Fibroblast of skin of scalp (primary cell): ENCODE measurements at regions not wholly inside any gene's neighbourhood (a gene's known extent, or its start where the extent isn't known, plus 50 kb on each side); places are given as distances from the start of the nearest gene placed in this dataset.
"Not testable (repeated sequence)": the region's sequence is repeated elsewhere in the genome, so short reads cannot be mapped to it uniquely, and the experiment has no call there.

Experiments used
- DNase-seq: peaks from one replicate; pipeline ENCODE4 v3.0.0-alpha.2; 2013

- no peak for DNase-seq
Observed at GRCh38 chr10:36443233-36443632, 682.2 kb upstream of the ANKRD30A start.

DNA sequence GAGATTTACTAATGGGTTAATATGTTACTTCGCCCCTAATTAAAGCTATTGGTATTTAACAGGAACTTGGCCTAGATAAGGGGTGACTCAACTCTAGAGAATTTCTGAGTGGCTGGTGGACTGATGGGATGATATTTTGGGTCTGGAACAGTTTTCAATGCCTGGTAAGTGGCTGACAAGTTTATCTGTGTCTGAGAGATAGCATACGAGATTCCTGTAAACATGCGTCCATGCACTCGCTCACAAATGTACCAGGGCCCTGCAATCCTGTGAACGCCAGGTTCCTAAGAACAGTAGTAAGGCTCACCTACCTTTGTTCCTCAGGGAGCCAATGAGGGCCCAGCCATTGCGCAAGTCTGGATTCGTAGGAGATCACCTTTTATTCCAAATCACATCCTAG is 683.8 kb upstream of the ANKRD30A start:
- DNase-seq, result no peak

- no peak for DNase-seq
Observed at GRCh38 chr10:36440539-36440938, 684.9 kb upstream of the ANKRD30A start.

DNA sequence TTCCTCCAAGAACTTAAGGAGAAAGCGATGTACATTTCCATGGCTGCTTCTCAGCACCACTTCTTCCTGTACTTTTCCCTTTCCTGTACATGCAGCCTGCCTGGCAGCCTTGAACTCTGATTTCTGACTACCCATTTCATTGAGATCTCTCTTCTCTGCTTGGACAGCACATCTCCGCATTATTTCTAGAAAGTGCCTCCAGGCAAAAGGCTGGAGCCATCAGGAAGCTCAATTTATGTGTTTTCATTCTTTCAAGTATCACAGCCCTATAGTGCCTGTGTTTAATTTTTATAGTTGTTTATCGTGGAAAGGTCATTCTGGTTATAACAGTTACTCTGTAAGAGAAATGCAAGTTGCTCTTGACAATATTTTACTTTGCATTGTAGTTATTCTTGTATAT is 688.0 kb upstream of the ANKRD30A start:
- no peak for DNase-seq

DNA sequence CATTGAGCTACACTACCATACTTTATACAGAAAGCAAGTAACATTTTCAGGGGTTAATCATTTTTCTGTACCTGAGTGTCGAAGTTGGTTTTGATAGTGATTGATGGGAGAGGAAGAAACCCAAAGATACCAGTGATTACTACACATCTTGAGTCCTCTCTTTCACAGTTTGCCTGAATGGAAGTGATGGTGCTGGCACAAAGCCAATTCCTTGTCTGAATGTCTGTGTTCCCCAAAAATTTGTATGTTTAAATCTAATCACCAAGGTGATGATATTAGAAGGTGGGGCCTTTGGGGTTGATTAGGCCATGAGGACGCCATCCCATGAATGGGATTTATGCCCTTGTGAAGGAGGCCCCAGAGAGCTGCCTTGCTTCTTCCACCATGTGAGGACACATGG is 696.9 kb upstream of the ANKRD30A start:
- DNase-seq, result no peak

DNA sequence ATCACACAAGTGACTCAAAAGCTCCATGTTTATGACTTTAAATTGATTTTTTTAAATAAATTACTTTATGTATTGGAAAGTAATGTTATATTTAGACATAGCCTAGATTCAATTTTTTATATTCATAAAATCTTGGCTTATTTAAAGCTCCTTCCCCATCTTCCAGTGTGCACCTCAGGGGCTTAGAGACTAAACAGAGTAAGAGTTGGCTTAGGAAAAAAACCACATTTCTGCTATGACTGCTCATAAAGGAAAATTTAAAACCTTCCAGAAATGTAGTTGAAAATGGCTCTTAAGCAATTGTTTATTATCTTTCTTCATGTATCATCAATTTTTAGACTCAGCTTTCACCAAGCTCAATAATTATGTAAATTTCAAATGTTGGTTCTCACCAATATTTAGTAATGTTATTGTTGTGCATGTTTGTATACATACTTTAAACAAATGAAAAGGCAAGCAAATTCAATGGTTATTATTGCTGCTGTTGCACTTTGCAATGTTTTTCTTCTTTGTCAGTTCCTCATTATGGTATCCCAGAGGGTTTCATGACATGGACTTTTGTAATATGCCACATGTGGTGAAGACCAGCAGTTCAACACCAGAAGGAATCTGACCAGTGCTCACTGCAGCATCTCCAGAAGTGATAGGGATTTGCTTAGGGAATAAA is 700.1 kb upstream of the ANKRD30A start:
- DNase-seq, result peak; percentile 11

DNA sequence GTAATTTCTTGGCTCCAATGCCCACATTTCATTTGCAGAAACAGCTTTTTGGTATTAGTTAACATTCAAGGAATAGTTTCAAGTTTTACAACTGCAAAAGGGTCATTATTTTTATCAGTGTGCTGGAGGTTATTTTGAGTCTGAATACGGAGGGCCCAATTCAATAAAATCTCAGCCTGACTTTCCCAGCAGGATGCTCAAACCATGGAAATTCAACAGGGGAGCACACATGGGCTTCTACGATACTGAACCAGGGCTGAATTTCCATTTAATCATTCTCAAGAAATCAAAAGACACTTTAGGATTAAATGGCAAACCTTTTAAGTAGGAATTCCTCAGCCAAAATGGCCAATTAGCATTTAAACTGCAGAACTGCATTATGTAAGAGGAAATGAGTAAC is 700.9 kb upstream of the ANKRD30A start:
- DNase-seq, result no peak

DNA sequence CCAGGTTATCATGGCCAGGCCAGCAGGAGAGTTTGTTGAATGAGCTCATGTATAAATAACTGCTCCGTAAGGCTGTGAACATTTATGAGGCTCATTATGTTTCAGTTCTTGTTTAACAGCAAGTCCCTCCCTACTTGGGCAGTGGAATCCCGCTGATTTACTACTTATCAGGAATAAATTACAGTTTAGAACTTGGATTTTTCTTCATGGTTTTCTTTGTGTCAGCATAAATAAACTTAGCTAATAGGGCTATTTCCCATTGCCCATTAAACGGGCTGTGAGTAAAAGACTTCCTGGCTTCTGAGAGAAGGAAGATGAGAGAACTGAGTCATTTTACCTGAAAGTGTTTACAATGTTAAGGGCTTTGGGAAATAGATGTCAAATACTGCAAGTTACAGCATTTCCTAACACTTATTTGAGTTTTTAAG is 701.6 kb upstream of the ANKRD30A start:
- DNase-seq, result no peak

- DNase-seq, result no peak
Observed at GRCh38 chr10:36421992-36422391, 703.4 kb upstream of the ANKRD30A start.

DNA sequence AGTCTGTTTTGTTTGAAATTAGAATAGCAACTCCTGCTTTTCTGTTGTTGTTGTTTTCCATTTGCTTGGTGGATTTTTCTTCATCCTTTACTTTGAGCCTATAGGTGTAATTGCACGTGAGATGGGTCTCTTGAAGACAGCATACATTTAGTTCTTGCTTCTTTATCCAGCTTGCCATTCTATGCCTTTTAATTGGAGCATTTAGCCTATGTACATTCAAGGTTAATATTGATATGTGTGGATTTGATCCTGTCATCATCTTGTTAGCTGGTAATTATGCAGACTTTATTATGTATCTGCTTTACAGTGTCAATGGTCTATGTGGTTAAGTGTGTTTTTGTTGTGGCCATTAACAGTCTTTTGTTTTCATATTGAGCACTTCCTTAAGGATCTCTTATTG is 708.9 kb upstream of the ANKRD30A start:
- no peak for DNase-seq

DNA sequence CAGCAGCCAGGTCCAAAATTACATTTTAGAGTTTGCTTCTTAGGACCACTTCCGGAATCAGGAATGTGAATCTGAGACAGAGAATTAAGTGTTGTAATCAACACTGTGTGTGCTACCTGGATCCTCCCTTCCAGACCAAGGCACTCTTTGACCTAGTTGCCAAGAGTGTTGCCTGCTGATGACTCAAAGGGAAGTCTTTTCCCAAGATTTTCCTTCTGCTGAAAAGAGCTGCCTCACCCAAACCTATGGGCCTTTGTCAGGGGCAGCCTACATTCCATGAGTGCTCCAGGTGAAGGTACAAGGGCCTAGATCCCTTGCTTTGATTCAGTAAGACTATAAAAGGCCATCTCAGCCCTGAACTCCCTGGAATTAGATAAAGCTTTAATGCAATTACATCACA is 712.5 kb upstream of the ANKRD30A start:
- DNase-seq, result no peak

- DNase-seq, result not testable (repeated sequence)
Observed at GRCh38 chr10:36400238-36400637, 725.2 kb upstream of the ANKRD30A start.

DNA sequence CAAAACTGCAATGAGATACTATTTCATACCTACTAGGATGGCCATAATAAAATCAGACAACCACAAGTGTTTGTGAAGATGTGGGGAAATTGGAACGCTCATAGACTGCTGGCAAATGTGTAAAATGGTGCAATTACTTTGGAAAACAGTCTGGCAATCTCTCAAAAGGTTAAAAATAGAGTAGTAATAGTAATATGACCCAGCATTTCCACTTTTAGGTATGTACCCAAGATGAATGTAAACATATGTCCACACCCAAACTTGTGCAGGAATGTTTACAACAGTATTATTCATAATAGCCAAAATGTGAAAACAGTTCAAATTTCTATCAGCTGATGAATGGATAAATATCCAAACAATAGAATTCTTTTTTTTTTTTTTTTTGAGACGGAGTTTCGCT is 731.6 kb upstream of the ANKRD30A start:
- DNase-seq, result no peak

DNA sequence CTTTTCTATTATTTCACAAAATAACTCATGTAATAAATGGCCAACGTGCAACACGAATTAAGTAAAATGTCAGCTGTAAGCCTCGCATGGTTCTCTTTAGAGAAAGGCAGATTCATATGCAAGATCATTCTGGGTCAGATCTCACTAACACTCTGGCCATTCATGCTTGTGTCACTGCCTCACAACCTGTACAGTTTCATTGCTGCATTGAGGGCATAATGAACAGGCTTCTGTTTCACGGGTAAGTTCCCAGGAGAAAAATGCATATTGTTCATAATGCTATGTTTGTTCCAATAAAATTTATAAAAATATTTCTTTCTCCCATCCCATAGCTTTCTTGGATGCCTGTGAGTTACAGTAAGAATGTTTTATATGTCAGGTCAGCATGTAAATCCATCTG is 734.0 kb upstream of the ANKRD30A start:
- no peak for DNase-seq

- DNase-seq, result no peak
Observed at GRCh38 chr10:36390221-36390620, 735.2 kb upstream of the ANKRD30A start.

GRCh38 chr10:36388166-36388565 is 737.2 kb upstream of the ANKRD30A start:
- DNase-seq, result no peak

GRCh38 chr10:36385693-36386092 is 739.7 kb upstream of the ANKRD30A start:
- no peak for DNase-seq

DNA sequence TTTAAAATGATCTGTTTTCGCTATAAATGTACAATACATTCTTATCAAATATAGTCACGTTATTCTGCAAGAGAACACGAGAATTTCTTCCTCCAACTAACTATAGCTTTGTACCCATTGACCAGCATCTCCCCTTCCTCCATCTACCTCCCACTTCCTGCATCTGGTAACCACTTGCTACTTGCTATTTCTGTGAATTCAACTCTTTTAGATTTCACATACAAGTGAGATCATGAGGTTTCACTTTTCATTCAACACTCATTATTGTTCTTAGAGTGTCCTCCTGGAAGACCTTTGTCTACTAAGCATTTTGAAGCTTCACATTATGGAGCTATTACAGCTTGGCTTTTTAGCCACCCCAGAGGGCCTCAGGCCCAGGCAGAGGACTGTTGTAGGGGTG is 741.3 kb upstream of the FZD8 start:
- DNase-seq, result no peak

- no peak for DNase-seq
Observed at GRCh38 chr10:36381748-36382147, 739.7 kb upstream of the FZD8 start.

- no peak for DNase-seq
Observed at GRCh38 chr10:36380538-36380937, 738.4 kb upstream of the FZD8 start.

- DNase-seq, result no peak
Observed at GRCh38 chr10:36375107-36375506, 733.0 kb upstream of the FZD8 start.

DNA sequence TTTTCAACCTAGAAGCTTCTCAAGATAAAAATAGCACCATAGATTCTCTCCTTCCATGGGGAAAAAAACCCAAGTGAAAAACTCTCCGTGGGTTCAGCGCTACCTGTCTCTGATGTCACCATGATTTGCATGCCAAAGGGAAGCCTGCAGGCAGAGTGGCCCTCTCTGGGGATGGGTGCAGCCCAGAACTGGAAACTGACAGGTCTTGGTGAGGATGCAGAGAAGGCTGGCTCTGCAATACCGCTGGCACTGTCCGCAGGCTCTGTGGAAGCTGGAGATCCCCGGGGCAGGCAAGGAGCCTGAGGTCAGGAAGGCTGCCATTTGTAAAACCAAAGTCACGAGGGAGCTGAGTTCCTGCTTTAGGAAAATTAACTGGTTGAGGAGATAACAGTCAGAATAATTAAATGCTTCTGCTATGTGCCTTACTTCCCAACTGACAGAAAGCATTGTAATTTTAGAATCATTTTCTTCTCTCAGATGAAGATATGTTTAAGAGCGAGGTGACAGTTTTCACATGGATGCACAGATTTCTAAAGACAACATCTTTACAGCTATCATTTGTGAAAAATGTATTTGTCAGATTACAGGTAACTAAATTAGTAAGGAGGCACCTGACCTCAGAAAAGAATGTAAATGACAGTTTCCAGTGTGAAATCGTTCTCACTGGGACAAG is 731.5 kb upstream of the FZD8 start:
- no peak for DNase-seq

DNA sequence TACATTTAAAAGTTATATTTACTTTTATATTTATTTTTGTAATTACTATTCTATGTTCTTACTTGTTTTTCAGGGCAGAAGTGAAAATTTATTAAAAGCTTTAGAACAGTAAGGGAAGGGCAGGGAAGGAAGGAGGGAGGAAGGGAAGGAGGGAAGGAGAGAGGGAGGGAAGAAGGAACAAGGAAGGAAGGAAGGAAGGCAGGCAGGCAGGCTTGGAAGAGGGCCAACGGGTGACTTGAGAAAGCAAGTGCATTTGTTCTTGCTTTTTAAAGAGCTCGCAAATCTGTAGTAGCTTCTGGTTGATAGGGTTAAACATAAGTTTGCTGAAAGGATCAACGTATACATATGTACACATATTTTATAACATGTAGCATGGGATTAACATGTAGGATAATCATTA is 725.3 kb upstream of the FZD8 start:
- no peak for DNase-seq

GRCh38 chr10:36366843-36367242 is 724.7 kb upstream of the FZD8 start:
- peak; percentile 27 for DNase-seq

- DNase-seq, result no peak
Observed at GRCh38 chr10:36366065-36366464, 724.0 kb upstream of the FZD8 start.
